GM18517 (cell line): ENCODE measurements at regions not wholly inside any gene's neighbourhood (a gene's known extent, or its start where the extent isn't known, plus 50 kb on each side); places are given as distances from the start of the nearest gene placed in this dataset.

Source experiments
- ATAC-seq: cut with Tn5 transposase; IDR thresholded peaks from one replicate; pipeline ENCODE4 v1.9.1; 2021; ENCODE audit warnings: mild to moderate bottlenecking, moderate library complexity; ENCODE audit not compliant: unreplicated experiment

DNA sequence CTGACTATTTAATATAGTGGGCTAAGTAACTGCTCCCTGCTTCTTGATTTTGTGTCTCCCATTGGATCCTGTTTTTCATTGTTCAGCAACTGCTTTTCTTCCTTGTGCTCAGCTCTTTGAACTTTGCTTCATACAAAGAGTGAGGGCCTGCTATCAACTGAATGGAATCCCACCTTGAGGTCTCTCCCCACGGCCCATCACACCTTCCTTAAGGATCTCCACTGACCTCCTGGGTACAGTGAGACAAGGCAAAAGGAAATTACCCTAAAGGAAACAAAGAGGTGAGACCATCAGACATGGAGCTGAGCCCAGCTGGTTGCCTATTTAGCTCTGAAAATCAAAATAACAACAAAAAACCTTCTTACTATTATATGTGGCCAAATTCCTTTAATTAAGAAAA lies 91.3 kb upstream of the RPL34 start:
- no peak for ATAC-seq

DNA sequence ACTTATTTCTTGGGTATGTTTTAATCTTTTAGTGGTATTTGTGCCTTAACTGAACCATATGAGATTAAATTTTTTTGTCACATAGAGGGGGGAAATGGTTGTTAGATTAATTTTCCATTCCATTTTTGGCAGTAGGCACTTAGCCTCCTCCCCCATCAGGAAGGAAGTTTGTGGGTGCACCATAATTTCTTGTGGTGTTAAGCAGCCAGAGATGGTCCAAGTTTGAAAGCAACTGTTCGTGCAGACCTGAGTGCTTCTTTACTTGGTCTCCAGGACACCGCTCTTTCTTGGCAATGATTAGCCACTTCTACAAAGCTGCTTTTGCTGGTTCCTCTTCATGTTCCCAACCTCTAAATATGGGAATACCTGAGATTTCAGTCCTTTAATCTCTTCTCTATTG lies 92.7 kb upstream of the RPL34 start:
- no peak for ATAC-seq

- no peak for ATAC-seq
Observed at GRCh38 chr4:108520807-108521206, 99.6 kb upstream of the RPL34 start.

DNA sequence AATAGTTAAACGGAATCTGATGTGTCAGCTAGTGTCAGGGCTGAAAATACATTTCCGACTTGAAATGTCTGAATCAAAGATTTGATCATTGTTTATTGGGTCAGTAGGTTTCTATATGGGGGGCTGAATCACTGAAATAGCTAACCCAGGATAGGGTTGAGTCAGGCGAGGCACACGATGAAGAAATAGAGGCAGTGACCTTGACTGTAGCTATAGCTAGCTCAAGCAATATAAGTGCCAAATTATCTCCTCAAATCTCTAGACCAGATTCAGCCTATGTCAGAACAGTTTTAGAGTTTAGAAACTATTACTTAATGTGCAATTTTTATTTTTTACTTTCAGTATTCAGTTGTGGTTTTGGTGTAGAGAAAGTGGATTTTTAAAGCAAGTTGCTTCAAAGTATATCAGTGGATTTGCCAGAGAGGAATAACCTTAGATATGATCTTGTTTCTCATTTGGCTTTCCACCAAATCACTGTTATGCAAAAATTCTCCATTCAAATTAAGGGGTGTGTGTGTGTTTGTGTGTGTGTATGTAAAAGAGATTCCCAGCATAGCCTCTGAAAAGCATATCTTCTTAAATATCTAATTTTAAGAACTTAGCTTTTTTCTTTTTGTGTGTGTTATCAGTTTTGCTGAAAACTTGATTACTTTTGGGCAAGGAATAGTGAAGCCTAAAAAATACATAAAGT lies 100.3 kb upstream of the RPL34 start:
- no peak for ATAC-seq

DNA sequence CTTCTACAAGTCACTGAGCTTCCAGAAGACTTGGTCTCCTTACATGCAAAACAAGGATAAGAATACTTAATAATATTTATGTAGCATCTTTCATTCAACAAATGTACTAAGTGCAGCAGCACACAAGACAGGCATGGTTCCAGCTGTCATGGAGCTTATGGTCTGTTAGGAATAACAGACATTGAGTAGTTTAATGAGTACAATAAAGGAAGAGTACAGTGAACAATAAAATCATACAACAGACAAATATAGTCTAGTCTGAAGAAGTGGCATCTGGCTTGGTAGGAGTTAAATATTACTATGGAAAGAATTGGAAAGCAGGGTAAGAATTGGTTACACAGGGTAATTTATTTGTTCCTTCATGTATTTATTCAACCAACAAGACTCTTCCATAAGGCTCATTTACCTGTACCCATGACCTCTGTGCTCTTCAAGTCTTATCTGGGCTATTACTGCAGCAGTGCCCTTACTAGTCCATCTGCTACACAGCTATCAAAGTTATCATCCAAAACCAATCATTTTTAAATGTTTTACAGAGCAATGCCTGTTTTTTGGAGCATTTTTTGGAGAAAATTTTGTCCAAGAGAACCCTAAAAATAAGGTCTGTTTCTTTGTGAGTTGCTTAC lies 101.1 kb upstream of the RPL34 start:
- ATAC-seq: no peak

GRCh38 chr4:108512615-108513505 lies 107.5 kb upstream of the RPL34 start:
- ATAC-seq: no peak

- ATAC-seq: no peak
Observed at GRCh38 chr4:108511618-108512017, 108.8 kb upstream of the RPL34 start.

DNA sequence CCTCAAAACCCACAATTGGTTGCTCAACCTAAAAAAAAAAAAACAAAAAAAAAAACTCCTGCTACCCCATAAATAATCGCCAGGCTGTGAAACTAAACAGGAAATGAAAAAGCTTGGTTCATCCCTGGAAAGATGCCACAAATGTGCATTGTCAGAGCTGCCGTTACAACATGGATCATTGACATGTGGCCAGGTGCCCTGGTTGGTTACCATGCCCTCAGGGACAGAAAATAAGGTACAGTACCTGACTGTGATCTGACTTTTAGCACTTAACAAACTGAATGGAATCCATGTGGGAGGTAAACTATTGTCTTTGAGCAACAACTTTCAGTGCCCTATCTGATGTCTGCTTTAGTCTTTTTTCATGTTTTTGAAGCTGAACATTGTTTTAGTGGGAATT lies 118.0 kb upstream of the RPL34 start:
- no peak for ATAC-seq

DNA sequence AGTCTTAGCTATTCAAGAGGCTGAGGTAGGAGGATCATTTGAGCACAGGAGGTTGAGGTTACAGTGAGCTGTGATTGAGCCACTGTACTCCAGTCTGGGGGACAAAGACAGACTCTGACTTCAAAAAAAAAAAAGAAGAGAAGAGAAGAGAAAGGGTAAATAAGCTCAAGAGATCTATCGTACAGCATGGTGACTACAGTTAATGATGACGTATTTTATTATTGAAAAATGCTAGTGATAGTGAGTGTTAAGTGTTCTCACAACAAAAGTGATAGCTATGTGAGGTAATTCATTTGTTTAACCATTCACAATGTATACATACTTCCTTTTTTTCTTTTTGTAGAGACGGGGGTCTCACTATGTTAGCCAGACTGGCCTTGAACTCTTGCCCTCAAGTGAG lies 121.5 kb upstream of the RPL34 start:
- no peak for ATAC-seq

DNA sequence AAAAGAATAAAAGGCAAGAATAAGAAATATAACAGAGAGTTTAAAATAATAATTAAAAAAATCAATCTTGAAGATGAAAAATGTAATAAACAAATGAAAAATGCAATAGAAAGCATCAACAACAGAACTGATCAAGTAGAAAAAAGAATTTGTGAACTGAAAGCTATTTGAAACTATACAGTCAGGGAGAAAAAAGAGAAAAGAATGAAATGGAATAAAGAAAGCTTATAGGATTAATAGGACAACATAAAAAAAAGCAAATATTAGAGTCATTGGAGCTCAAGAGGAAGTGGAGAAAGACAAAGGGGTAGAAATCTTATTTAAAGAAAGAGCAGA lies 126.8 kb upstream of the RPL34 start:
- no peak for ATAC-seq

GRCh38 chr4:108492816-108493595 lies 127.4 kb upstream of the RPL34 start:
- no peak for ATAC-seq

- ATAC-seq: no peak
Observed at GRCh38 chr4:108488865-108489264, 131.5 kb upstream of the RPL34 start.

GRCh38 chr4:108486046-108486445 lies 134.3 kb upstream of the RPL34 start:
- no peak for ATAC-seq

DNA sequence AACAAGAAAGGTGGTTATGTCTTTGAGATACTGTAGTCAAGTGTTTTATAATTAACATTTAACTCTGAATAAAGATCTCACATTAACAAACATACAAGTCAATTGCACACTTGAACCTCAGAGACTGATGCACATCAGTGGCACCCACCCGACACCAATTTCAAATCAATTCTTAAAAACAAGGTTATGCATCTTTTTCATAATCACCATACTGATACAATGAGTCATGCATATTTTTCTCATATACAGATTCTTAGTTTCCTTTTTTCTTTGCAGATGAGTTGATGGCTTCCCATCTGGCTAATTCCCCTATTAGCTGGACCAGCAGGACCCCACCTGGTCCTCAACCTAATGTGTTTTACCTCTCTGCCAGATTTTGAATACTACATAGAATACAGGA lies 136.2 kb upstream of the RPL34 start:
- no peak for ATAC-seq

DNA sequence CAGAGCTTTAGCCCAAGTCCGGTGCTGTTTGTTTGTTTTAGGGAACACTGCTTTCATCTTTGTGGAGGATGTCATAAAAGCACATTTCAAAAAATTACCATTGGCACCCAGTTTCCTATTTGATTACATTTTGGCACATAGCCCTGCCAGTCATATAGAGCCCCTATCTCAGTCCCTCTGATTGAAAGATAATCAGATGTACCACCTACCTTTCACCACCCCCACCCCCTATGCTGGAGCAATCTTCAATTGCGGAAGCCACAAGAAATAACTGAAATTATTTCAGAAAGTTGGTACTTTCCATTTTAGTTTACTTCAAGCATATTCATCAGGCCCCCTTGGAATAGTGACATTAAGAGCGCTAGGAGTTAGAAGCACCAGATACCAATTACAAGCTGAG lies 136.7 kb upstream of the RPL34 start:
- no peak for ATAC-seq

GRCh38 chr4:108483079-108483478 lies 137.3 kb upstream of the RPL34 start:
- no peak for ATAC-seq

- ATAC-seq: no peak
Observed at GRCh38 chr4:108480881-108481280, 139.5 kb upstream of the RPL34 start.

GRCh38 chr4:108477527-108478108 lies 142.8 kb upstream of the RPL34 start:
- no peak for ATAC-seq

DNA sequence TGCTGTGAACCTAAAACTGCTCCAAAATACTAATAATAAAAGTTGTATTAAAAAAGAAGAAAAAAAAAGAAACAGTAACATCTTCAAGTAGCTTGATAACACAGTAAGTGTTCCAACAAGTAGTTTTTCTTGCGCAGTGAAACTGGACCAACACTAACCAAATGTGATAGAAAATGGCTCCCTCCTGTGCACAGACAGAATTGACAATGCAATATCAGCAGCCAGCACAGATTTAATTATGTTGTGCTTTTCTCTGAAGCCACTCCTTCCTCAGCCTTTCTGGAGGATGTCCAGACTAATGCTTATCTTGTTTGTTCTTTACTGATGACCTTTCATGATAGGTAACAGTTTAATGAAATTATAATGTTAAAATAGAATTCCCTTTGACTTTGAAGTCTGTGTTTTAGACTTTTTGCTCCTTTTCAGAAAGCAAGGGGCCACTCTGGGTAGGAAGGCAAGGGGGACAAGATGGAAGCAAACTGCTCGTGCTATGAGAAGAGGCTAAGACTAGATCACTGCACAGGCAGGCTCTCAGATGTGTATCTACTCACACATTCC lies 147.1 kb upstream of the RPL34 start:
- ATAC-seq: no peak
